Ectodermal cell (in vitro differentiated cells): ENCODE measurements at regions not wholly inside any gene's neighbourhood (a gene's known extent, or its start where the extent isn't known, plus 50 kb on each side); places are given as distances from the start of the nearest gene placed in this dataset.
A peak's percentile ranks its signal among the peaks of the same experiment; 100 is the strongest.

Source experiments
- H3K27ac ChIP-seq: 2 replicates; pipeline ENCODE4 v1.7.0; 2013; ENCODE audit warnings: mild to moderate bottlenecking, low read depth, low read length; ENCODE audit not compliant: insufficient read depth, poor library complexity, severe bottlenecking
- H3K27me3 ChIP-seq: 2 replicates; pipeline ENCODE4 v1.7.0; 2013; ENCODE audit warnings: mild to moderate bottlenecking, low read length; ENCODE audit not compliant: insufficient read depth, control insufficient read depth, poor library complexity, severe bottlenecking
- H3K36me3 ChIP-seq: one replicate; pipeline ENCODE4 v1.7.0; 2013; ENCODE audit warnings: low read length; ENCODE audit not compliant: control insufficient read depth, insufficient read depth
- H3K4me1 ChIP-seq: one replicate; pipeline ENCODE4 v1.7.0; 2013; ENCODE audit warnings: low read length; ENCODE audit not compliant: control insufficient read depth, insufficient read depth
- H3K4me3 ChIP-seq: 2 replicates; pipeline ENCODE4 v1.7.0; 2013; ENCODE audit warnings: low read depth, low read length, control low read depth; ENCODE audit not compliant: insufficient read depth
- H3K9me3 ChIP-seq: 2 replicates; pipeline ENCODE4 v1.7.0; 2013; ENCODE audit warnings: mild to moderate bottlenecking, low read length, moderate library complexity; ENCODE audit not compliant: control insufficient read depth
- WGBS, 2 experiments: methylation state at CpG; one replicate each; pipeline ENCODE4 v1.1.7; 2013; ENCODE audit warnings: missing lambda C conversion rate in 2 of 2; 5-methylcytosine and 5-hydroxymethylcytosine counted together

DNA sequence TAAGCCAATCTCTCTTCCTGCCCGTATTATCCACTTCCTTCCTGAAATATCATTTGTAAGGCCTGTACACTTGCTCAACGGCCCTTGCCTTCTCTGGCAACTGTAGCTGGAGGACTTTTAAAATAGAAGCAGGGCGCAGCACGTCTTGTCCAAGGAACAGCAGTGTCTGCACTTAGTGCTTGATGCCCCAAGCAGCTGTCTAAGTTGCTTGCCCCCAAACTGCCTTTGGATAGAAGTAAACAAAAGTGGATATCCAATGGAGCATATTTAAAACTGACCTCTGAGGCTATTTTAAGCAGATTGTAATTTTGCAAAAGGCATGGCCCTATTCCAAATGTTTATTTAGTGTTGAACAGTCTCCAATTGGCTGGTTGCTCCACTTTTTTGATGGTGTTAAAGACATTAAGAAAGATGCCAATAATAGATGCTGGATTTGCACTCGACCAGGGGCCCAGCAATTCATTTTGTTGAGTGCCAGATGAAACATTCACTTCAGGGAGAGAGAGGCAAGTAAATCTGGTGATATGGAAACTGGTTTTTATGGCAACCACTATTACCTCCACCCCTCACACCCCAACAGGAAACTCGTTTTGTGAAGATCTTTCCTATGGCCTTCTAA is 526.8 kb upstream of the TBL1XR1 start:
- no peaks in the 10 kb centered on the region for H3K4me1 ChIP-seq
- H3K9me3 ChIP-seq, result no peaks in the 10 kb centered on the region
- H3K27me3 ChIP-seq, result no peaks in the 10 kb centered on the region
- WGBS, 2 experiments, result 91 to 93% methylated on average over 5 to 6 of the region's 6 CpGs
- no peak overlapping the region for H3K4me3 ChIP-seq
- no peaks in the 10 kb centered on the region for H3K36me3 ChIP-seq
- H3K27ac ChIP-seq, result no peak overlapping the region

DNA sequence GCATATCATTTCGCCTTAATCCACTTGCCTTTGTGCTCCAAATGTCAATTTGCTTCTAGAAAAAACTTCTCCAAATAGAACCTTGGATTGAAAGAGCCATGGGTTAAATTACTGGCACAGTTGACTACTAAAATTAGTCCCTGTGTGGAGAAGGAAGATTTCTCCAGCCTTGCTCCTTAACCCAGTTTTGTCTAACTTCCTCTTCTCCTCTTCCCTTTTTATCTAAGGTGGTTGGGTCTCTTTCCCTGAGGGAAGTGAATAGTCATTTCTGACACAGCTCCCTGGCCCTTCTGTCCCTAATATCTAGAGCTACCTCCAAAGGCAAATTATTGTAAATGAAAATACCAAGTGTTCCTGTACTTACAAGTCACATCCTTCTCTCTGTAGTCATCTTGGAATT is 527.9 kb upstream of the TBL1XR1 start:
- Histone ChIP-seq H3K4me1 (peaks cover 2% of the 10 kb centered on the region), H3K27ac (no peak overlapping the region), H3K9me3 (no peaks in the 10 kb centered on the region), H3K4me3 (no peak overlapping the region), H3K27me3 (no peaks in the 10 kb centered on the region), H3K36me3 (no peaks in the 10 kb centered on the region)
- WGBS, 2 experiments, result 86 to 91% methylated on average over 1 of the region's 1 CpG

DNA sequence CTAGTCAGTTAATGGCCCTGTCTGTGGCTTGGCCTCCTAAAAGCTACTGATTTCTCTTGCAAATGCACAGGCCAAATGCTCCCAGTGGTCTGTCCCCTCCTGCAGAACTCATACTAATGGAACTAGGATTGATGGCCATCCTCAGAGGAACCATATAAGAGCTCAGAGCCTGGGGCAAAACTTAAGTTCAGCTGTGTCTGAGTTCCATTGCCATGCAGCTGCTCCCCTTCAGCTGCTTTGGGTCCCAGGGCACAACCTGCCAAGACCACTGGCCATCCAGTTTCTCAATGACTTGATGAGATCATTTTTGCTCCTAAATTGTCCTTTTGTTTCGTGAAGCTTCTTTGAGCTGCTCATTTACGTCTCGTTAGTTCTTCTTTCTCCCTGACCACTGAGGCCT is 529.5 kb upstream of the TBL1XR1 start:
- H3K27me3 ChIP-seq, result no peaks in the 10 kb centered on the region
- H3K9me3 ChIP-seq, result no peaks in the 10 kb centered on the region
- 91 to 92% methylated on average over 3 of the region's 3 CpGs for WGBS, 2 experiments
- H3K36me3 ChIP-seq, result no peaks in the 10 kb centered on the region
- H3K27ac ChIP-seq, result no peak overlapping the region
- H3K4me3 ChIP-seq, result no peak overlapping the region
- H3K4me1 ChIP-seq, result peaks cover 11% of the 10 kb centered on the region

DNA sequence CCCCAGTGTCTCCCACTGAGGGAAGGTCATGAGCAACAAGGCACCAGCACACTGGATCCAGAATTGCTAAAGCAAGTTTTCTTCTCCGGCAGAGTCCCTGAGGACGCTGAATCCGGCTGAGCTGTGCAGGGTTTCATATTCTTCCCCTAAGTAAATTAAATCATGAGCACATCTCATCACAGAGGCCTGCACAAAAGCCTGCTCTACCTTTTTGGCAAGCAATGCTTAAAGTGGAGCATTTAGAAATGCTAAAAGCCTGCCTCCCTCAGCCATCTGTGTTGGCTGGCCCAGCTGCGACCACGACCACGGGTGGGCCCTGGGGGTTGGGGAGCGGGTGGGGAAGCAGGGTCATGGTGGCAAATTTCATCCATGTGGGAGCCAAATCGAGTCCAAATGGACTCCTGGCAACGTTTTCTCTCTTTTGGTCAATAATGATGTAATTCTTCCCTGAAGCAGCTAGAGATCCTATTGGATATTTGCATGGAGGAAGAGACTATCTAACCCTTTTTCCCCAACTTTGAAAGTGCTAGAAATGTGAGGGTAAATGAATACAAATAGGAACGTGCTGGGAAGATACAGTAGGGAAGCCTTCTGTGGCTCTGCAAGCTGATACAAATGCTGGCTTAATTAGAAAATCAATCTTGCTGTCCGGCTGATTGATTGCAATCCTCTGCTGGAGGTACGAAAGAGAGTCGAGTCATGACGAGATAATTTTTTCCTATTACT is 532.8 kb upstream of the TBL1XR1 start:
- Histone ChIP-seq H3K36me3 (no peaks in the 10 kb centered on the region), H3K9me3 (no peaks in the 10 kb centered on the region), H3K27me3 (no peaks in the 10 kb centered on the region), H3K4me1 (peaks cover 11% of the 10 kb centered on the region), H3K4me3 (no peak overlapping the region), H3K27ac (peak overlapping the region; percentile 51)
- WGBS, 2 experiments, result 58 to 62% methylated on average over 14 of the region's 14 CpGs

DNA sequence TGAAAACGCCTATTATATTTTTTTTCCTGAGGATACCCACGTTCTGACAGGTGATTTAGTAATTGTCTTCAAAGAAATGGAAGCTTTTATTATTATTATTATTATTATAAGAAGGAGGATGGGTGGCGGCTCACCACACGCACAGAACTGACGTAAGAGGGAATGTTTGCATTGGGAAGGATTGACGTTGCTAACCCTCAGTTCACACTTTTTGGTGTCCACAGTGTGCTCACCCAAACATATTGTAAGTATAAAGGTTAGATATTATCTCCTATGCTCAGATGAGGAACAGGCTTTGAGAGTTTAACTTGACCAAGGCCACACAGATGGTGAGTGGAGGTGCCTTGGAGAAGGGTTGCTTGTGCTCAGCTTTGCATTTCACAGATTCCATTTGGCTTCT is 533.5 kb upstream of the TBL1XR1 start:
- Histone ChIP-seq H3K9me3 (no peaks in the 10 kb centered on the region), H3K27me3 (no peaks in the 10 kb centered on the region), H3K4me1 (peaks cover 11% of the 10 kb centered on the region), H3K27ac (no peak overlapping the region), H3K36me3 (no peaks in the 10 kb centered on the region), H3K4me3 (no peak overlapping the region)
- 93 to 97% methylated on average over 3 to 6 of the region's 6 CpGs for WGBS, 2 experiments

DNA sequence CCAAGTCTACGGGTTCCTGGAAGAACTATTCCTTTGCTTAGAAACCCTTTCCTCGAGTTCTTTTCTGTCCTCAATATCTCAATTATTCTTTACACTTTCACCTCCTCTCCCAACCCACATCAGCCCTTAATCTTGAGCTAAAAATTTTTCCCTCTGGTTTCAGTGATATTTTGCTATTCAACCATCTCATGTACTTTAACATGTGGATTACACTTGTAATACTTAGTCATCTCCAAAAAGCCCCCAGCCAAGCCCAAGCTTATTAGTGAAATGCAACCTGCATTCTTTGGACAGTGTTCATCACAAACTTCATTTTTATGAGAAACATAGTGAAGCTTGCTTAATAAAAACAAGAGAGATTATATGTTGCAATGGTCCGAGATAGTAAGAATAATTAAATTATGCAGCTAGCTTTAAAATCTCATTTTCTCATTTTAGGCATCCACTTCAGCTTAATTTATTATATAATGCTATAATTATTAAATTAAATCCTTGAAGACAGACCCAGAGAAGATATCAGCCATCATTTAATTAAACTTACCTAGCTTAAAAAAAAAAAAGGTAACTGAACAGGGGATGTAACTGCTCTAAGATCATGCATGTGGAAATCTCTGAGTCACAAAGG is 534.5 kb upstream of the TBL1XR1 start:
- 89 to 93% methylated on average over 2 of the region's 3 CpGs for WGBS, 2 experiments
- no peaks in the 10 kb centered on the region for H3K27me3 ChIP-seq
- no peaks in the 10 kb centered on the region for H3K9me3 ChIP-seq

DNA sequence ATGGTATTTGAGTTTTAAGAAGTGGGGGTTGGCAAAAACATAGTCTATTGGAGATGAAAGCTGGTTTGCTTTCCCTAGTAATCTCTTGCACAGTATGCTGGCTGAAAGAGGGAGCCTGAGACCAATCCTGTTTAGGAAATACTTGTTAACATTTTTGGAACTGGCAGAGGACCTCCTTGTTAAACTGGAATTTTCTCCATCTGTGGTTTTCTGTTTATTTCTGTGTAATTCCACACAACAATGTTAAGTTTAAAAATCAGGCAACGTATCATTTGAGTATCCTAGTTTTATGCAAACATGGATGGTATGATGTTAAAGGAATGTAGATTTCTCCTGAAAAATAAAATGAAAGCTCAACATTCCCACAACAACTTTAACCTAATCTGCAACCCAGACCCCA is 536.0 kb upstream of the TBL1XR1 start:
- WGBS, 2 experiments, result 80% methylated on average over 1 of the region's 1 CpG; no CpG with 5 or more reads in 1 of the 2 experiments
- H3K27ac ChIP-seq, result no peak overlapping the region
- H3K9me3 ChIP-seq, result no peaks in the 10 kb centered on the region
- H3K4me3 ChIP-seq, result no peak overlapping the region
- H3K27me3 ChIP-seq, result no peaks in the 10 kb centered on the region
- H3K4me1 ChIP-seq, result peaks cover 11% of the 10 kb centered on the region
- H3K36me3 ChIP-seq, result no peaks in the 10 kb centered on the region

More for the DNA sequence above, 534.5 kb upstream of the TBL1XR1 start:
- Histone ChIP-seq H3K4me3 (no peak overlapping the region), H3K4me1 (peaks cover 11% of the 10 kb centered on the region), H3K36me3 (no peaks in the 10 kb centered on the region), H3K27ac (no peak overlapping the region)

DNA sequence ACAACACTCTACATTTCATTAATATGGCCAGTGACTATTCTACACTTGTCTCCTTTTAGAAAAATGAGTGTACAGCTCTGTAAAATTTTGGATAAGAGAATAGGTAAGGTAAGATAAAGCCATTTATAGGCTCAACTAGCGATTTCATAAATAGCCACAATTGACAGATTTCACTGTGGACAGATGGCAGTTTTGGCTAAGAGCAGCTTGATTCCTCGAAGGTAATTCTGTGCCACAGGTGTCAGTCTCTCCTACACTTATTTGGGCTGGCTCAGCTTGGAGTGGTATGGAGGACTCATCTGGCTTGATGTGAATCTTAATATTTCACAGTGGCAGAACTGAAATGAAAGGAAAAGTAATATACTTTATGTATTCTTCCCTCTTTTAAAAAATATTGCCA is 536.7 kb upstream of the TBL1XR1 start:
- H3K36me3 ChIP-seq, result no peaks in the 10 kb centered on the region
- WGBS, 2 experiments, result 87 to 97% methylated on average over 2 of the region's 2 CpGs
- H3K4me3 ChIP-seq, result no peak overlapping the region
- H3K4me1 ChIP-seq, result peaks cover 11% of the 10 kb centered on the region
- no peaks in the 10 kb centered on the region for H3K9me3 ChIP-seq
- no peaks in the 10 kb centered on the region for H3K27me3 ChIP-seq
- H3K27ac ChIP-seq, result no peak overlapping the region

DNA sequence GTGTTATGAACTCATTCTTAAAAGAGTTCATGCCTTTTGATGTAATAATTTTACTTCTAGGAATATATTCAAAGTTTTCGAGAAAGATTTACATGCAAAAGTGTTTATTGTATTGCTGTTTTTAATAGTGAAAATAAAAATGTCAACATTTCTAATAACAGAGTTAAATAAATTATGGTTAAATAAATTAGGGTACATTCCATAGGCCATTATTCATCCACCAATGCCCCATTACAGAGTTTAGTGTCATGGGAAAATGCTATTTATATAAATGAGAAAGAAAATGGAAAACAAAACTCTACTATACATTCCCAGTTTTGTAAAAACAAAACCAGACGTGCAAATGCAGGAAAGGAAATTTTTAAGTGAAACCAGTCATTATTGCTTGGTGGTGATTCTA is 538.1 kb upstream of the TBL1XR1 start:
- H3K27ac ChIP-seq, result no peak overlapping the region
- no peaks in the 10 kb centered on the region for H3K36me3 ChIP-seq
- no peaks in the 10 kb centered on the region for H3K27me3 ChIP-seq
- H3K4me3 ChIP-seq, result no peak overlapping the region
- H3K9me3 ChIP-seq, result no peaks in the 10 kb centered on the region
- no CpG with 5 or more reads among the region's 2 CpGs for WGBS, 2 experiments
- peaks cover 6% of the 10 kb centered on the region for H3K4me1 ChIP-seq

DNA sequence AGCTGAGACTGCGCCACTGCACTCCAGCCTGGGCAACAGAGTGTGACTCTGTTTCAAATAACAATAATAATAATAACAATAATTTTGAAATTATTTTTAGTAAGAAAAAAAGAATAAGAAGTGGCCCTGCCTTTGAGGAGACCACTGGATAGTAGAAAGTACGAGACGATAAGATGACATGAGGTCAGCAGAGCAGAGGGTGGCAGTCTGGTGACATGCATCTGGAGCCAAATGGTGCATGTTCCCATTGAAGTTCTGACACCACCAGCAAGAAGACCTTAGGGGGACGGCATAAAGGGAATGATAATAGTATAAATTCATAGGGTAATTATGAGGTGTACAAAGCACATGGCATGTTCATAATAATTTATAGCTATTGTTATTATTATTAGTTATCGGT is 542.2 kb upstream of the TBL1XR1 start:
- Histone ChIP-seq H3K9me3 (no peaks in the 10 kb centered on the region), H3K4me3 (no peak overlapping the region), H3K4me1 (no peaks in the 10 kb centered on the region), H3K27me3 (no peaks in the 10 kb centered on the region), H3K27ac (no peak overlapping the region), H3K36me3 (no peaks in the 10 kb centered on the region)
- 97 to 98% methylated on average over 3 to 5 of the region's 5 CpGs for WGBS, 2 experiments
